Peyer's patch (tissue), 4 donors: ENCODE measurements at regions not wholly inside any gene's neighbourhood (a gene's known extent, or its start where the extent isn't known, plus 50 kb on each side); places are given as distances from the start of the nearest gene placed in this dataset.

ENCODE experiments used
- DNase-seq, 3 donors: peaks; one replicate each; pipeline ENCODE4 v3.0.0-alpha.2; 2017 to 2019
- H3K27ac ChIP-seq, 4 donors: fragments of 200-600 bp; sonication (generic); one replicate each; pipeline ENCODE4 v1.5.1; 2016 to 2019
- H3K27me3 ChIP-seq, 2 donors: fragments of 200-600 bp; sonication (generic); one replicate each; pipeline ENCODE4 v1.5.1; 2019
- H3K36me3 ChIP-seq, 3 donors: fragments of 200-600 bp; sonication (generic); one replicate each; pipeline ENCODE4 v1.5.1; 2016 to 2019
- H3K4me1 ChIP-seq, 4 donors: fragments of 200-600 bp; sonication (generic); one replicate each; pipeline ENCODE4 v1.5.1; 2016 to 2019
- H3K4me3 ChIP-seq, 4 donors: fragments of 200-600 bp; sonication (generic); 1 replicate in 3 of 4; 2 replicates in 1 of 4; pipeline ENCODE4 v1.5.1; 2016 to 2019; ENCODE audit warnings: mild to moderate bottlenecking in 1 of 4
- H3K9me3 ChIP-seq, 4 donors: fragments of 200-600 bp; sonication (generic); one replicate each; pipeline ENCODE4 v1.5.1; 2016 to 2019; ENCODE audit warnings: mild to moderate bottlenecking in 1 of 4
- CTCF ChIP-seq, 6 experiments: fragments of 450-650 bp in 4 of 6; fragments of 200-600 bp in 2 of 6; sonication (generic) in 1 of 6; IDR thresholded peaks; one replicate each; pipeline ENCODE4 v1.5.1; 2017 to 2019; ENCODE audit warnings: antibody characterized with exemption in 6 of 6, mild to moderate bottlenecking in 3 of 6, moderate library complexity in 1 of 6
- POLR2A ChIP-seq, 2 donors: fragments of 450-650 bp; IDR thresholded peaks; one replicate each; pipeline ENCODE4 v1.5.1; 2017; ENCODE audit warnings: antibody characterized with exemption in 2 of 2, mild to moderate bottlenecking in 2 of 2, moderate library complexity in 2 of 2

- Histone ChIP-seq H3K27ac (no peak overlapping the region), H3K27me3 (no peaks in the 10 kb centered on the region), H3K4me1 (peaks cover 0 to 9% (median 0%) of the 10 kb centered on the region in 4 donors), H3K9me3 (no peaks in the 10 kb centered on the region), H3K36me3 (no peaks in the 10 kb centered on the region), H3K4me3 (no peak overlapping the region)
- TF ChIP-seq CTCF (IDR thresholded peaks at IDR 0.05), result no peak
- no peak for TF ChIP-seq POLR2A (IDR thresholded peaks at IDR 0.05)
- DNase-seq, result no peak
Measured at GRCh38 chr14:89502966-89503365, 85.9 kb upstream of the FOXN3 start.

- no peak for TF ChIP-seq POLR2A (IDR thresholded peaks at IDR 0.05)
- no peak for TF ChIP-seq CTCF (IDR thresholded peaks at IDR 0.05)
- Histone ChIP-seq H3K4me1 (peaks cover 0 to 4% (median 0%) of the 10 kb centered on the region in 4 donors), H3K27me3 (no peaks in the 10 kb centered on the region), H3K36me3 (no peaks in the 10 kb centered on the region), H3K27ac (no peak overlapping the region), H3K4me3 (no peak overlapping the region), H3K9me3 (no peaks in the 10 kb centered on the region)
- no peak for DNase-seq
Measured at GRCh38 chr14:89501381-89501780, 84.3 kb upstream of the FOXN3 start.

GRCh38 chr14:89500303-89500702 lies 83.3 kb upstream of the FOXN3 start:
- DNase-seq, result no peak
- TF ChIP-seq POLR2A (IDR thresholded peaks at IDR 0.05) (no peak), CTCF (IDR thresholded peaks at IDR 0.05) (no peak)
- Histone ChIP-seq H3K27me3 (no peaks in the 10 kb centered on the region), H3K9me3 (no peaks in the 10 kb centered on the region), H3K36me3 (no peaks in the 10 kb centered on the region), H3K27ac (no peak overlapping the region), H3K4me1 (peaks cover 0 to 4% (median 0%) of the 10 kb centered on the region in 4 donors), H3K4me3 (no peak overlapping the region)

GRCh38 chr14:89498878-89499277 lies 81.8 kb upstream of the FOXN3 start:
- Histone ChIP-seq H3K27me3 (no peaks in the 10 kb centered on the region), H3K4me3 (no peak overlapping the region), H3K36me3 (no peaks in the 10 kb centered on the region), H3K4me1 (no peaks in the 10 kb centered on the region), H3K27ac (no peak overlapping the region), H3K9me3 (no peaks in the 10 kb centered on the region)
- no peak for TF ChIP-seq CTCF (IDR thresholded peaks at IDR 0.05)
- TF ChIP-seq POLR2A (IDR thresholded peaks at IDR 0.05), result no peak
- no peak for DNase-seq

GRCh38 chr14:89495718-89496117 lies 78.7 kb upstream of the FOXN3 start:
- TF ChIP-seq POLR2A (IDR thresholded peaks at IDR 0.05), result no peak
- TF ChIP-seq CTCF (IDR thresholded peaks at IDR 0.05), result no peak

More at GRCh38 chr14:89495718-89496117, 78.7 kb upstream of the FOXN3 start:
- Histone ChIP-seq H3K4me1 (no peaks in the 10 kb centered on the region), H3K9me3 (no peaks in the 10 kb centered on the region), H3K4me3 (no peak overlapping the region), H3K27me3 (no peaks in the 10 kb centered on the region), H3K27ac (no peak overlapping the region), H3K36me3 (no peaks in the 10 kb centered on the region)
- no peak for DNase-seq
